ENCODE measurements at regions not wholly inside any gene's neighbourhood (a gene's known extent, or its start where the extent isn't known, plus 50 kb on each side); places are given as distances from the start of the nearest gene placed in this dataset.

DNA sequence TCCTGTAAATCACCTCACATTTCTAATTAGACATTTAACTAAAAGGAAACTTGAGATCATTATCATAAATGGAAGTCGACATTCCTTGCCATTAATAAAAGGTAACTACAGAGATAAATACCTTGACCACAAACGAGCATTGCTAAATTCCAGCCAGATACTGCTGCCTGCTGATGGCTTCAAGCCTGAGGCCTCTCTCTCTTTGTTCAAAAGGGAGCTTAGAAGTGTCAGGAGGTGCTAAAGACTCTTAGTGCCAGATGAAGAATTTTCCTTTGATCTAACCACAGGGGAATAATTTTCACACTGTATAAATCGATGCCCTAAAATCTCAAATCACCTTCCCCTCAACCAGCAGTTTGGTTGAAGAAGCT is 248.2 kb upstream of the PMEPA1 start:
- Histone ChIP-seq H2BK5ac (ENCODE audit: low read depth, low read length) (no peak overlapping the region), H4K91ac (replicated peaks; ENCODE audit: insufficient read length, low read length) (no peak overlapping the region), H2AK5ac (ENCODE audit: low read depth, low read length) (no peak overlapping the region), H3K4me1 (replicated peaks in 1 of 4; ENCODE audit: control insufficient read depth in 3 of 4, insufficient read depth in 4 of 4, low read length in 3 of 4) (no peaks in the 10 kb centered on the region; a peak in 1 of 7 replicates), H2BK15ac (ENCODE audit: low read length) (no peak overlapping the region), H3K27ac (ENCODE audit: low read depth, low read length) (no peak overlapping the region), H3K23ac (ENCODE audit: insufficient read length) (no peak overlapping the region), H3K23me2 (ENCODE audit: low read depth, low read length) (no peaks in the 10 kb centered on the region), H4K8ac (ENCODE audit: extremely low read depth, insufficient read depth, low read length) (no peak overlapping the region), H3K27me3 (replicated peaks in 1 of 4; ENCODE audit: control insufficient read depth in 3 of 4, extremely low read depth in 1 of 4, insufficient read depth in 3 of 4, low read length in 3 of 4) (peaks cover 0 to 2% (median 0%) of the 10 kb centered on the region in 4 experiments; a peak in 1 of 7 replicates), H3K4me2 (ENCODE audit: insufficient read depth in 1 of 2, low read depth in 2 of 2, low read length in 2 of 2) (no peak overlapping the region), H2AFZ (ENCODE audit: low read length) (no peak overlapping the region), H4K20me1 (replicated peaks in 1 of 2; ENCODE audit: control insufficient read depth in 1 of 2, insufficient read depth in 2 of 2, low read length in 2 of 2) (no peaks in the 10 kb centered on the region), H3K18ac (ENCODE audit: extremely low read depth, low read length) (no peak overlapping the region), H2BK12ac (ENCODE audit: low read depth, low read length) (no peak overlapping the region), H3K4me3 (ENCODE audit: extremely low read depth in 1 of 4, insufficient read depth in 2 of 4, low read depth in 3 of 4, low read length in 4 of 4) (no peak overlapping the region), H3K79me1 (ENCODE audit: low read depth, low read length) (no peaks in the 10 kb centered on the region), H2BK120ac (replicated peaks; ENCODE audit: low read depth, low read length) (no peak overlapping the region), H3K9ac (replicated peaks in 1 of 4; ENCODE audit: extremely low read depth in 1 of 4, low read depth in 3 of 4, low read length in 3 of 4) (no peak overlapping the region), H3K4ac (replicated peaks; ENCODE audit: insufficient read length, low read depth, low read length) (no peak overlapping the region), H3K14ac (ENCODE audit: insufficient read length) (no peak overlapping the region), H3K9me3 (ENCODE audit: insufficient read depth in 2 of 2, low read depth in 1 of 2, low read length in 1 of 2) (peaks cover 0 to 6% of the 10 kb centered on the region in 2 experiments; a peak in 1 of 4 replicates), H3K56ac (replicated peaks; ENCODE audit: insufficient read length, low read depth, low read length) (no peak overlapping the region), H3K36me3 (ENCODE audit: control insufficient read depth in 2 of 4, insufficient read depth in 4 of 4, low read length in 3 of 4) (peaks cover 0 to 2% (median 0%) of the 10 kb centered on the region in 4 experiments; a peak in 1 of 8 replicates), H2BK20ac (ENCODE audit: low read length) (no peak overlapping the region), H3K79me2 (ENCODE audit: control insufficient read depth in 1 of 2, insufficient read depth in 2 of 2, low read length in 2 of 2) (no peaks in the 10 kb centered on the region), H4K5ac (ENCODE audit: insufficient read length, low read depth, low read length) (no peak overlapping the region)
- CTCF ChIA-PET (ENCODE audit: partially characterized antibody): interaction anchor here (0.7 to 1.4 kb wide), 4 partner anchors 8 to 303 kb away, joined by 3 read pairs; no protein-coding TSS in a partner anchor
- no peak for TF ChIP-seq HDAC6 (IDR thresholded peaks at IDR 0.05; ENCODE audit: low read depth, low read length)
- no peak for TF ChIP-seq GABPA (IDR thresholded peaks at IDR 0.05; ENCODE audit: borderline replicate concordance, insufficient read depth, low read length)
- no peak for TF ChIP-seq BRCA1 (IDR thresholded peaks at IDR 0.05; ENCODE audit: low read depth, low read length)
- no peak for TF ChIP-seq POU5F1 (IDR thresholded peaks at IDR 0.05; ENCODE audit: low read depth, low read length)
- TF ChIP-seq SIRT6 (IDR thresholded peaks at IDR 0.05; ENCODE audit: low read length): no peak
- POLR2A ChIA-PET (ENCODE audit: partially characterized antibody): no interaction called here
- 93% methylated on average over 3 of the region's 3 CpGs; no CpG with 5 or more reads in 1 of the 2 experiments for WGBS, 2 experiments (ENCODE audit: extremely low coverage in 1 of 2, insufficient coverage in 1 of 2, insufficient read length in 1 of 2, insufficient replicate concordance in 2 of 2, low coverage in 1 of 2, low lambda C conversion rate in 2 of 2, missing lambda C conversion rate in 1 of 2)
- no peak for FAIRE-seq
- no peak for DNase-seq (ENCODE audit: low read depth in 1 of 2, low spot score in 2 of 2)

Data from H1 (cell line).